GM21737 (cell line): ENCODE measurements at regions not wholly inside any gene's neighbourhood (a gene's known extent, or its start where the extent isn't known, plus 50 kb on each side); places are given as distances from the start of the nearest gene placed in this dataset.
"Not testable (repeated sequence)": the region's sequence is repeated elsewhere in the genome, so short reads cannot be mapped to it uniquely, and the experiment has no call there.

Experiments used
- ATAC-seq: cut with Tn5 transposase; IDR thresholded peaks from one replicate; pipeline ENCODE4 v1.9.1; 2021; ENCODE audit warnings: mild to moderate bottlenecking, moderate library complexity; ENCODE audit not compliant: unreplicated experiment

GRCh38 chr10:117782276-117782675, 239.7 kb downstream of the EMX2 start:
- no peak for ATAC-seq

- no peak for ATAC-seq
Measured at GRCh38 chr10:117783698-117784395, 241.3 kb downstream of the EMX2 start.

- no peak for ATAC-seq
Measured at GRCh38 chr10:117784776-117785175, 242.2 kb downstream of the EMX2 start.

- ATAC-seq, result no peak
Measured at GRCh38 chr10:117788911-117789310, 246.4 kb downstream of the EMX2 start.

- no peak for ATAC-seq
Measured at GRCh38 chr10:117790179-117790578, 247.6 kb downstream of the EMX2 start.

- ATAC-seq, result no peak
Measured at GRCh38 chr10:117790621-117791020, 248.1 kb downstream of the EMX2 start.

GRCh38 chr10:117792214-117792613, 249.7 kb downstream of the EMX2 start:
- no peak for ATAC-seq

GRCh38 chr10:117796130-117796745, 250.5 kb downstream of the RAB11FIP2 start:
- no peak for ATAC-seq

- no peak for ATAC-seq
Measured at GRCh38 chr10:117797296-117797695, 249.4 kb downstream of the RAB11FIP2 start.

GRCh38 chr10:117801691-117802090, 245.1 kb downstream of the RAB11FIP2 start:
- ATAC-seq, result no peak

- ATAC-seq, result no peak
Measured at GRCh38 chr10:117804470-117805011, 242.2 kb downstream of the RAB11FIP2 start.

- ATAC-seq, result no peak
Measured at GRCh38 chr10:117805139-117805538, 241.6 kb downstream of the RAB11FIP2 start.

- ATAC-seq, result no peak
Measured at GRCh38 chr10:117807441-117807840, 239.3 kb downstream of the RAB11FIP2 start.

GRCh38 chr10:117815816-117816215, 230.9 kb downstream of the RAB11FIP2 start:
- not testable (repeated sequence) for ATAC-seq

GRCh38 chr10:117817116-117817515, 229.6 kb downstream of the RAB11FIP2 start:
- ATAC-seq, result no peak

- no peak for ATAC-seq
Measured at GRCh38 chr10:117818721-117819120, 228.0 kb downstream of the RAB11FIP2 start.

GRCh38 chr10:117819304-117819703, 227.4 kb downstream of the RAB11FIP2 start:
- ATAC-seq, result no peak

GRCh38 chr10:117823980-117824379, 222.8 kb downstream of the RAB11FIP2 start:
- ATAC-seq, result no peak

- no peak for ATAC-seq
Measured at GRCh38 chr10:117830205-117830604, 216.5 kb downstream of the RAB11FIP2 start.

- ATAC-seq, result no peak
Measured at GRCh38 chr10:117830787-117831212, 215.9 kb downstream of the RAB11FIP2 start.

- not testable (repeated sequence) for ATAC-seq
Measured at GRCh38 chr10:117838500-117839498, 207.9 kb downstream of the RAB11FIP2 start.
